BJ (cell line): ENCODE measurements at regions not wholly inside any gene's neighbourhood (a gene's known extent, or its start where the extent isn't known, plus 50 kb on each side); places are given as distances from the start of the nearest gene placed in this dataset.

Experiments used
- CTCF ChIA-PET: fragments of 350-600 bp; formaldehyde crosslinking; extraction: SDS; loops from one replicate; lab custom pipeline; 2021; ENCODE audit warnings: antibody characterized with exemption, inconsistent platforms; lab: Yijun Ruan, JAX
- POLR2A ChIA-PET: fragments of 300-600 bp; sonication (Branson Sonifier 250); formaldehyde crosslinking; extraction: SDS; loops from one replicate; lab custom pipeline; 2021; ENCODE audit warnings: antibody characterized with exemption; lab: Charles Lee
- DNase-seq: peaks from one replicate; pipeline ENCODE4 v3.0.0-alpha.2; 2011; ENCODE audit warnings: low read depth
- H3K27me3 ChIP-seq: 2 replicates; pipeline ENCODE4 v1.6.0; 2011; ENCODE audit warnings: low read length; ENCODE audit not compliant: control insufficient read depth, insufficient read depth
- H3K36me3 ChIP-seq: 2 replicates; pipeline ENCODE4 v1.5.1; 2011; ENCODE audit warnings: low read length; ENCODE audit not compliant: control insufficient read depth, insufficient read depth
- H3K4me3 ChIP-seq: 2 replicates; pipeline ENCODE4 v1.5.1; 2011; ENCODE audit warnings: low read depth, mild to moderate bottlenecking, control low read depth, low read length
- CTCF ChIP-seq: IDR thresholded peaks from 2 replicates; pipeline ENCODE4 v1.5.1; 2011; ENCODE audit warnings: low read depth, mild to moderate bottlenecking, control low read depth, inconsistent platforms, low read length, moderate library complexity; ENCODE audit not compliant: insufficient read depth

GRCh38 chr11:115580927-115581680 is 76.9 kb upstream of the CADM1 start:
- ChIA-PET CTCF (interaction anchor here (1.2 kb wide), 1 partner anchor 18 kb away, joined by 4 read pairs; no protein-coding TSS in a partner anchor), POLR2A (no interaction called here)
- no peak overlapping the region for H3K4me3 ChIP-seq
- no peaks in the 10 kb centered on the region for H3K36me3 ChIP-seq
- H3K27me3 ChIP-seq = peaks cover 2% of the 10 kb centered on the region; the same call in 1 of the 2 replicates
- peak; percentile 3 for DNase-seq
- TF ChIP-seq CTCF = no peak

GRCh38 chr11:115580416-115580815 is 76.2 kb upstream of the CADM1 start:
- ChIA-PET CTCF (interaction anchor here (1.2 kb wide), 1 partner anchor 18 kb away, joined by 4 read pairs; no protein-coding TSS in a partner anchor), POLR2A (no interaction called here)
- no peak for DNase-seq
- no peak for TF ChIP-seq CTCF
- no peak overlapping the region for H3K4me3 ChIP-seq
- no peaks in the 10 kb centered on the region for H3K36me3 ChIP-seq
- H3K27me3 ChIP-seq = peaks cover 2% of the 10 kb centered on the region; the same call in 1 of the 2 replicates

GRCh38 chr11:115579181-115579825 is 75.1 kb upstream of the CADM1 start:
- ChIA-PET POLR2A (no interaction called here), CTCF (no interaction called here)
- peaks cover 2% of the 10 kb centered on the region; the same call in 1 of the 2 replicates for H3K27me3 ChIP-seq
- H3K4me3 ChIP-seq = no peak overlapping the region
- no peaks in the 10 kb centered on the region for H3K36me3 ChIP-seq
- no peak for TF ChIP-seq CTCF
- DNase-seq = no peak

GRCh38 chr11:115578275-115578674 is 74.1 kb upstream of the CADM1 start:
- TF ChIP-seq CTCF = no peak
- ChIA-PET CTCF (interaction anchor here (0.6 kb wide), 1 partner anchor 657 kb away, joined by 3 read pairs; no protein-coding TSS in a partner anchor), POLR2A (no interaction called here)

GRCh38 chr11:115577701-115578100 is 73.5 kb upstream of the CADM1 start:
- ChIA-PET CTCF (interaction anchor here (0.6 kb wide), 1 partner anchor 656 kb away, joined by 3 read pairs; no protein-coding TSS in a partner anchor), POLR2A (no interaction called here)
- H3K27me3 ChIP-seq = peaks cover 2% of the 10 kb centered on the region; the same call in 1 of the 2 replicates

More at GRCh38 chr11:115578275-115578674, 74.1 kb upstream of the CADM1 start:
- Histone ChIP-seq H3K27me3 (peaks cover 2% of the 10 kb centered on the region; the same call in 1 of the 2 replicates), H3K4me3 (no peak overlapping the region), H3K36me3 (no peaks in the 10 kb centered on the region)
- no peak for DNase-seq

More at GRCh38 chr11:115577701-115578100, 73.5 kb upstream of the CADM1 start:
- no peak for TF ChIP-seq CTCF
- Histone ChIP-seq H3K4me3 (no peak overlapping the region), H3K36me3 (no peaks in the 10 kb centered on the region)
- no peak for DNase-seq
